ENCODE measurements at regions not wholly inside any gene's neighbourhood (a gene's known extent, or its start where the extent isn't known, plus 50 kb on each side); places are given as distances from the start of the nearest gene placed in this dataset.

- no peak for DNase-seq (ENCODE audit: low read depth)
Observed at GRCh38 chr10:43728425-43728824, 79.7 kb upstream of the ZNF32 start.

DNA sequence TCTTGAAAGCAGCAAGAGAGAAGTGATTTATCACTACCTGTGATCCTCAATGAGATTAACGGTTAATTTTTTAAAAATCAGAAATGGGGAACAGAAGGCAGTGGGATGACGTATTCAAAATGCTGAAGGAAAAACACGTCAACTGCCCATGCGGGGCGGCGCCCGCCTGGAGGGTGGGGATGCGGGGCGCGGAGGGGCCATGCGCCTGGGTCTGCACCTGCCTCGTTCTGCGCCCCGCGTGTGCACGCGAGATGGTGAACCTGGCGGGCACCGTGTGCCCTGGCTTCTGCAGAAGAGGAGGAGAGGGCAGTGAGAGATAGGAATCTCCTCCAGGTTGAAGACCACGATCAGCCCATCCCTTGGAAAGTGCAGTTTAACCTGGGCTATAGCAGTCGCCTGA is 79.3 kb upstream of the ZNF32 start:
- DNase-seq (ENCODE audit: low read depth) = no peak

DNA sequence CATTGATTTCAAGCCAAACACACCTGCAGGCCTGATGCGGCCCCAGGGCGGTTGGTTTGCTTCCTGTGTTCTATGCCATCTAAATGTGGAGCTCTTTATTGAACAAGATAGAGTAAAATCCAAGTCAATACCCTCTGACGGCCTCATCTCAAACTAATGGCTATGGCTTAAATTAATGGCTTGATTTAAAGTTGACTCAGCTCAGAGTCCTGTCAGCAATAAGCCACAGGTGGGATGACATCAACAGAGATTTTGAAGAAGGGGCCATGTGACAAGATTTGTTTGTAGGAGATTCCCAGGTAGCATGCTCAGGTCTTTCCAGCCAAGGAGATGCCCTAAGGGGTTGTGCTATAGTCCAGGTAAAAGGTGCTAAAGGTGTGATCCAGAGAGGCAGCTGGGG is 66.7 kb upstream of the ZNF32 start:
- no peak for DNase-seq (ENCODE audit: low read depth)

GRCh38 chr10:43712821-43713584 is 64.3 kb upstream of the ZNF32 start:
- no peak for DNase-seq (ENCODE audit: low read depth)

GRCh38 chr10:43710772-43711471 is 62.2 kb upstream of the ZNF32 start:
- DNase-seq (ENCODE audit: low read depth) = no peak

DNA sequence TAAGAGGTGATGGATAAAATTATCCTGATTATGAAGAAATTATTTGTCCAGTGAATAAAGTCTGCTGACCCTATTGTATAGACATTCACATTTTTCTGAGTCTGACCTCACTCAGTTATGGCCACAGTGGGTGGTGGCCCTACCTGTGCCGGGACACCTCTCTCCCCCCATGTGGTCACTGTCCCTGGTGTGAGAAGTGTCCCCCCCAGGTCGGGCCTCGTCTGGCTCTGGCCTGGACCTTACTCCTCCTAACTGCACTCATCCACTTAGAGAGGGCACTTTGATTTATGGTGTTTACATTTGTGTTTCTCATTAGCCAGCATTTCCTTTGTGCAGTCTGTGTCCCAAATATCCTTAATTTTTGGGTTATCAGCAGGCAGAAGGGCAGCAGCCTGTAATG is 59.6 kb upstream of the ZNF32 start:
- no peak for DNase-seq (ENCODE audit: low read depth)

- DNase-seq (ENCODE audit: low read depth) = no peak
Observed at GRCh38 chr10:43707770-43708169, 59.1 kb upstream of the ZNF32 start.

DNA sequence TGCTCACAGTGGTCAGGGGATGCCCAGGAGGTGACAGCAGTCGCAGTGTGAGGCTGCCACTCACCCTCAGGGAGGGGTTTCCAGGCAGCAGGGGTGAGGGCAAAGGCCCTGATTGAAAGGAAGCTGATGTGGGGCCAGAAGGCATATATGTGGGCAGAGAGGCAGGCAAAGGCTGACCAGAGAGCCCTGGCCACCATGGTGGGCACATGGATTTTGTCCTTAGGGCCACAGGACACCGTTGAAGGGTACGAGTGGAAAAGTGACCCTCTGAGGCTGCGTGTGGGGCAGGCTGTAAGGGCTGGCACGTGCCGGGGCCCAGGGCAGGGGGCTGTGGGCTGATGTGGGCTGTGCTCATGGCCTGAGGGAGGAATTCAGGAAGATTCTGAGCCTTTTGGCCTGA is 57.5 kb upstream of the ZNF32 start:
- no peak for DNase-seq (ENCODE audit: low read depth)

DNA sequence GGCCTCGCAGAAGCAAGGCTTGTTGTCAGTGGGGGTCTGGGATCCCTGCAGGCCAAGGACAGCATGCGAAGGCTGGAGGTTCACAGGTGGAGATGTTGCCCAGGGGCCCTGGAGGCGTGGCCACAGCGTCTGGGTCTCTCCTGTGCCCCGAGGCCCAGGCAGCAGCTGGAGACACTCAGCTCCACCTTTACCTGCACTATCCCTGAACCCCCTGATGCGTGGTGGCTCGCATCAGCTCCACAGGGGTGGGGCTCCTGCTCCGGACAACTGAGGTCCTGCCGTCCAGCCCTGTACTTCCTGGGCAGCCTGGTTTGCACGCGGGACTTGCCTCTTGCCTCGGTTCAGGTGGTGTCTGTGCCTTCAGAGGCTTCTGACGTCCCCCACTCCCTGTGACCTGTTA is 54.6 kb upstream of the ZNF32 start:
- DNase-seq (ENCODE audit: low read depth) = no peak

GRCh38 chr10:43702936-43703281 is 54.2 kb upstream of the ZNF32 start:
- no peak for DNase-seq (ENCODE audit: low read depth)

DNA sequence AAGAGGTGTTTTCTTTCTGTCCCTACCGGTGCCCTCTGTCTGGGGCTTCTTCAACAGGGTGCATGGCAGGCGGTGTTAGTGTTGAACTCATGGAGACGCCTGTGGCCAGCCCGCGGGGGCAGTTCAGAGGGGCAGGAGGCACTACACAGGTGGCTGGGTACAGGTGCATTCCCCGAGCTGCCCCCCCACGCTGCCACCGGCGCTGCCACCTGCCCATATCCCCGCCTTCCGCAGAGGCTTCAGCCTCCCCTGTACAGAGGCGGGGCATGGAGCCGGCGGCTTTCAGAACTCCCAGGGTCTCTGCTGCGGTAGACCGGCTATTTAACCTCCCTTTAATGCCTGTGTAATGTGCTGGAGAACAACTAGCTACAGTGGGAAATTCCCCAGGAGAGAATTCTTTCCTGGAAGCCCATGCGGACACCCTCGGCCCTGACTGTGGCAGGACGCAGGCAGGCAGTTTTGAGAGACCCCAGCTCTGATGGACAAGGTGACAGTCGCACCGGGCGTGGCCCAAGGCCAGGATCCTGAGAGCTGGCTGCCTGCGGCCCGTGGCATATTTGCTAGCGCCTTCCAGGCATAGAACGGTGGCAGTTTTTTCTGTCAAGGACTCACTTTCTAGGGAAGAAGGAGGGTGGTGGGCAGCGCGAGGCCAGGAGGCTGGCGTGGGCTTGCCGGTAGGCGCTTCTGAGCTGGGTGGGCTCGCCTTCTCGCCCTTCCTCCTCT is 53.7 kb upstream of the ZNF32 start:
- DNase-seq (ENCODE audit: low read depth) = no peak

GRCh38 chr10:43701295-43701694 is 52.6 kb upstream of the ZNF32 start:
- no peak for DNase-seq (ENCODE audit: low read depth)

GRCh38 chr10:43700306-43700705 is 51.6 kb upstream of the ZNF32 start:
- no peak for DNase-seq (ENCODE audit: low read depth)

DNA sequence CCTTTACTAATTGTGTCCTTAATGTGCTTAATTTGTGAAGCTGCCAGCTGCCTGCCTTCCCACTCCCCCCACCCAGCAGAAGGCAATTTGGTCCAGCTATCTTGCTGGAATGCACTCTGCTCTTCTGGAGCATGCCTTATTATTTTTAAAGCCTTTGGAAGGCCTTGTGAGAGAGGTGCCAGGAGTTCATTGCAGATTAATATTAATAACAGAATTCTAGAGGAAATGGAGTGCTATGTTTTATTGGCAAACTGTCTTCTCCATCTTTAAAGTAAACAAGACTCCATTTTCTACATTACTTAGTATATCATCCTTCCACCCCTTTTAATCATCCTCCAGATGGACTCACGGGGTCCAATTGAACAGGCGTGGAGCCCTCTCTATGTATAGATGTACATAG is 50.8 kb upstream of the ZNF32 start:
- no peak for DNase-seq (ENCODE audit: low read depth)
